ENCODE measurements at regions not wholly inside any gene's neighbourhood (a gene's known extent, or its start where the extent isn't known, plus 50 kb on each side); places are given as distances from the start of the nearest gene placed in this dataset.

DNA sequence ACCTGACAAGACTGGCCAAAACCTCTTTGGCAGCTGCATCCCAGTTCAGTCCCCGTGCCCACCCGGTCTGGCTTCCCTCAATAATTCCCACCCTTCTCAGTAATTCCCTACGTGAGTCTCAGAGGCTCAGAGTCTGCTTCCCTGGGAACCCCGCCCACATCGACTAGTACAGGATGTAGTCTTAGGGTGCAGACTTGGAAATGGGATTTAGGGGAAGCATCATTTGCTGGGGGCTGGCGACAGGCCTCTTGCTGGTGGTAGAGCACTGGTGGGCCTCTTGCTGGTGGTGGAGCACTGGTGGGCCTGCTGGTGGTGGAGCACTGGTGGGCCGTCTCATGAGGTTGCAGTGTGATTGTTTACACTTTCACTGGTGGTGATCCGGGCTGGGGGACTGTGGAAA, 199.5 kb upstream of the B3GAT1 start:
- Histone ChIP-seq H3K4me1 (ENCODE audit: insufficient read depth) (no peaks in the 10 kb centered on the region), H3K9me3 (no peaks in the 10 kb centered on the region), H3K27me3 (no peaks in the 10 kb centered on the region), H3K4me3 (no peak overlapping the region), H3K27ac (no peak overlapping the region), H3K36me3 (no peaks in the 10 kb centered on the region)
- no peak for DNase-seq
- intact Hi-C loops (cut with DNase I), result no loop called here
- TF ChIP-seq POLR2A (IDR thresholded peaks at IDR 0.05), result no peak
- TF ChIP-seq EP300 (IDR thresholded peaks at IDR 0.05), result no peak
- no peak for TF ChIP-seq CTCF (IDR thresholded peaks at IDR 0.05)
- WGBS, 3 donors, result 83 to 85% (median 83%) methylated on average over 8 of the region's 8 CpGs

- intact Hi-C loops (cut with DNase I), result no loop called here
- WGBS, 3 donors, result 74 to 78% (median 76%) methylated on average over 23 of the region's 23 CpGs
- Histone ChIP-seq H3K27ac (no peak overlapping the region), H3K27me3 (no peaks in the 10 kb centered on the region), H3K36me3 (no peaks in the 10 kb centered on the region), H3K9me3 (no peaks in the 10 kb centered on the region), H3K4me3 (no peak overlapping the region), H3K4me1 (ENCODE audit: insufficient read depth) (no peaks in the 10 kb centered on the region)
- DNase-seq, result no peak
- TF ChIP-seq POLR2A (IDR thresholded peaks at IDR 0.05) (no peak), CTCF (IDR thresholded peaks at IDR 0.05) (no peak), EP300 (IDR thresholded peaks at IDR 0.05) (no peak)
Observed at GRCh38 chr11:134610116-134610910, 198.3 kb upstream of the B3GAT1 start.

GRCh38 chr11:134609361-134610115, 197.5 kb upstream of the B3GAT1 start:
- no peak overlapping the region for H3K4me3 ChIP-seq
- H3K4me1 ChIP-seq (ENCODE audit: insufficient read depth), result no peaks in the 10 kb centered on the region
- no peak for DNase-seq
- no peak overlapping the region for H3K27ac ChIP-seq
- H3K36me3 ChIP-seq, result no peaks in the 10 kb centered on the region
- 82 to 84% (median 84%) methylated on average over 27 of the region's 27 CpGs for WGBS, 3 donors
- TF ChIP-seq CTCF (IDR thresholded peaks at IDR 0.05), result no peak
- TF ChIP-seq EP300 (IDR thresholded peaks at IDR 0.05), result no peak
- no peak for TF ChIP-seq POLR2A (IDR thresholded peaks at IDR 0.05)
- no peaks in the 10 kb centered on the region for H3K9me3 ChIP-seq
- intact Hi-C loops (cut with DNase I), result no loop called here
- H3K27me3 ChIP-seq, result no peaks in the 10 kb centered on the region

GRCh38 chr11:134607963-134608750, 196.1 kb upstream of the B3GAT1 start:
- no peak overlapping the region for H3K4me3 ChIP-seq
- H3K27me3 ChIP-seq, result no peaks in the 10 kb centered on the region
- no peak for DNase-seq
- H3K4me1 ChIP-seq (ENCODE audit: insufficient read depth), result no peaks in the 10 kb centered on the region
- intact Hi-C loops (cut with DNase I), result no loop called here
- TF ChIP-seq EP300 (IDR thresholded peaks at IDR 0.05) (no peak), POLR2A (IDR thresholded peaks at IDR 0.05) (no peak), CTCF (IDR thresholded peaks at IDR 0.05) (no peak)
- H3K27ac ChIP-seq, result no peak overlapping the region
- 67 to 80% (median 67%) methylated on average over 7 of the region's 7 CpGs for WGBS, 3 donors
- H3K36me3 ChIP-seq, result no peaks in the 10 kb centered on the region
- H3K9me3 ChIP-seq, result no peaks in the 10 kb centered on the region
